Left hindlimb (tissue), 1 donor: ENCODE measurements at regions not wholly inside any gene's neighbourhood (a gene's known extent, or its start where the extent isn't known, plus 50 kb on each side); places are given as distances from the start of the nearest gene placed in this dataset.
"Not testable (repeated sequence)": the region's sequence is repeated elsewhere in the genome, so short reads cannot be mapped to it uniquely, and the experiment has no call there.

Source experiments
- DNase-seq: peaks from one replicate; pipeline ENCODE4 v3.0.0-alpha.2; 2018

DNA sequence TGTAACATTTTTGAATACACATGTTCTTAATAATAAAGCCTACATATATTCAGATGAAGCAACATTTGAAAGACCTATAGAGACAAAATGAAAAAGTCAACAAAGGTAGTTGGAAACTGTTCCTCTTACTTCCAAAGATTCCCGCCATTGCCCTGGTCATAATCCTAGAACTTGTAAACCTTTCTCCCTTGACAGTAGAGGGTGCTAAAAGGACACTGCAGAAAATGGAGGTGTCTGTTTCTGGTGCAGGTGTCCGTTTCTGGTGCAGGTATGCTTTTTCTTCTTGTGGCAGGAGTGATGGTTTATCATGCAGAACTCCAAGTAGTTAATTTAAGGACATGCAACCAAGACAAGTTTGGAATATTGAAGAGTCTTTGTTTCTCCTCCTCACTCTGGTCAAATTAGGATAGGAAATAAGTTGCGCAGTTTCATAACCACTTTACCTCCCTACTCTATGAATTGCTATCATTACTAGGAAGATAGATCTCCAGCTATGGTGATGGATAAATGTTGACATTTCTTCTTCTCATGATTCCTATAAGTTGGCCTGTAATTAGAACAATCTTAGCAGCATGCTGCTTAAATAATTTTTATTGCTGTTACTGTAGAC lies 56.0 kb upstream of the FAM174A start:
- DNase-seq = no peak

DNA sequence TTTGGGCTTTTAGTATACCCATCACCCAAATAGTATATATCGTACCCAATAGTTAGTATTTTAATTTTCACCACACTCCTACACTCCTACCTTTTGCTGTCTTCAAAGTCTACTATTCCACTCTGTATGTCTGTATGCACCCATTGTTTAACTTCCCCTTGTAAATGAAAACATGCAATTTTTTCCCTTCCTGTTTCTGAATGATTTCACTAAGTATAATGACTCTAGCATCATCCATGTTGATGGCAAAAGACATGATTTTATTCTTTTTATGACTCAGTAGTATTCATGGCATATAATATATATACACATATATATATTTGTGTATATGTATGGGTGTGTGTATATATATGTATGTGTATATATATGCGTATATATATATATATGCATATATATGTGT lies 63.1 kb upstream of the FAM174A start:
- no peak for DNase-seq

DNA sequence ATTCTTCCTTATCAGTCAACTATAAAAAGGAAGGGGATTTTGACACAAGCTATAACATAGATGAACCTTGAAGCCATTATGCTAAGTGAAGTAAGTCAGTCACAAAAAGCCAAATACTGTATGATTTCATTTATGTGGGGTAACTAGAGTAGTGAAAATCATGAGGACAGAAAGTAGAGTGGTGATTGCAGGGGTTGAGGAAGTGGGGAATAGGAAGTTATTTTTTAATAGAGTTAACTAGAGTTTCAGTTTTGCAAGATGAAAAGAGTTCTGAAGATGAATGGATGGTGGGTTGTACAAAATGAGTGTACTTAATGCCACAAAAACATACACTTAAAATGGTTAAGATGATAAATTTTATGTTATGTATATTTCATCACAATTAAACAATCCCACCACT lies 65.4 kb upstream of the FAM174A start:
- DNase-seq = no peak

DNA sequence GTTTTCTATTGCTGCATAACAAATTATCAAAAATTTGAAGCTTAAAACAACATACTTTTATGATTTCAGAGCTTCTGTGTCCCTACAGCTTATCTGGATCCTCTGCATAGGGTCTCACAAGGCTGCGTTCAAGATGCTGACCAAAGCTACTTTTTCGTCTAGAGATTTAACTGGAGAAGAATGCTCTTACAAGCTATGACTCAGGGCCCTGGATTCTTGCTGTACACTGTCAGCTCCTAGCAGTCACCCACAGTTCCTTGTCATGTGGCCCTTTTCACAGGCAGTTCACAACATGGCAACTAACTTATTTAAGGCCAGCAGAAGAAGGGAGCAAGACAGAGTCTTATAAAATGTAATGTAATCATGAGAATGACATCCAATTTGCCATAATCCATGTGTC lies 70.8 kb upstream of the FAM174A start:
- DNase-seq = no peak

DNA sequence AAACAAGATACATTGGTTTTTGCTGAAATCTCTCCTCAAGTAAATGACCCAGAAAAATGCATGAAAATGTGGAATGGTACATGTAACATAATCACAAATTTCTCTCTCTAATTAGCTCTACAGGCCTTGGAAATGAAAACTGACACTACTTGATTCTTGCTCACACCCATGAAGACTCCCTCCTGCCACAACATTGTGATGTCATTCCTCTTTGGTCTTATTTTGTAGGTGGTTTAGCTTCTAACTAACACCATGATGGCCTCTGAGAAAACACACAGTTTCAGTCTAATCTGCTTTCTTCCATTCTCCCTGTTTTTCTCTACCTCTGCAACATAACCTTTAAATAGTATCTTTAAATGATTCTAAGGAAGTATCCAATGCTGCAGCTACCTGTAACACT lies 78.6 kb upstream of the FAM174A start:
- no peak for DNase-seq

DNA sequence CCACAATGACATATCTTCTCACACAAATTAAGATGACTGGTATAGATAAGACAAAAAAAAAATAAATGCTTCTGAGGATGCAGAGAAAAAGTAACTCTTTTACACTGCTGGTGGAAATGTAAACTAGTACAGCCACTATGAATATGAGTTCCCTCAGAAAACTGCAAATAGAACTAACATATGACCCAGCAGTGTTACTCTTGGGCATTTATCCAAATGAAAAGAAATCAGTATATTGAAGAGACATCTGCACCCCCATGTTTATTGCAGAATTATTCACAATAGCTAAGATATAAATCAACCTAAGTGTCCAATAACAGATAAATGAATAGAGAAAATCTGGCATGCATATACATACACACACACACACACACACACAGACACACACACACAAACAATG lies 83.0 kb upstream of the FAM174A start:
- DNase-seq = no peak

DNA sequence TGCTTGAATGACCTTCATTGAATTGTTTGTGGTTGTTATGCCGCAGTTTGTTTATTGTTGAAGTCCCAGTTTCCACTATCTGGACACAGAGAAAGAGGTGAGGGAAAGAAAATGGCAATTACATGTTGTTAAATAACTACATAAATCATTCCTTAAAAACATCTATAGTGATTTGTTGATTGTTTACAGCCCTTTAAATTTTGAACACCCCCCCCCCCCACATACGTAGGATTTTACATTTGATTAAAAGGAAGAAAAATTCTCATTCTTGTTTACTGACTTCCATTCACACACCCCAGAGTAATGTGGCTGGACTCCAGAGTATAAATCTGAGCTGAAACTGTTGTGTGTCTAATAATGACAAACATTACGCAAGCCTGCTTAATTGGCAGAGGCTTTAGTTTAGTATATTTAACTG lies 87.1 kb upstream of the FAM174A start:
- no peak for DNase-seq

DNA sequence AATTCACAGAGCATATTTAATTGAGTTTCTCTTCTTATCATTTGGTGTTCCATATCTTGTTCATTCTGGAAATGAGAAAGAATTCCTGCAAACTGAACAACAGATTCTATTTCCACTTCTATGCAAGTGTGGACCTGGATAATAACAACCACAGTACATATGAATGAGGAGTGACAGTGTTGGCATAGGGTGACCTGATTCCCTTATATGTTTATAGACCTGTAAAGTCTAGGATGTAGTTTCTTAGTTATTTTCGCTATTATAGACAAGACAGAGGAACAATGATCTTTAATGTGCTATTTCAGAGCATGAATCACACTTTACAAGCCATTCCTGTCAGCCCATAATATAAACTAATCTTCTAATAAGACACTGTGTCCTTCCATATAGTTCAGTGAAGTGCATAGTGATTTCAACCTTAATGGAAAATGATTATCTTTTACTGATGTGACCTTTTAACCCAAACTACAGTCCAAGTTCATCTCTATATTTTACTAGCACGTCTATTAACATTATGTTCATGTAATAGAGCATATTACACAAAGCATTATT lies 88.2 kb upstream of the FAM174A start:
- DNase-seq = no peak

DNA sequence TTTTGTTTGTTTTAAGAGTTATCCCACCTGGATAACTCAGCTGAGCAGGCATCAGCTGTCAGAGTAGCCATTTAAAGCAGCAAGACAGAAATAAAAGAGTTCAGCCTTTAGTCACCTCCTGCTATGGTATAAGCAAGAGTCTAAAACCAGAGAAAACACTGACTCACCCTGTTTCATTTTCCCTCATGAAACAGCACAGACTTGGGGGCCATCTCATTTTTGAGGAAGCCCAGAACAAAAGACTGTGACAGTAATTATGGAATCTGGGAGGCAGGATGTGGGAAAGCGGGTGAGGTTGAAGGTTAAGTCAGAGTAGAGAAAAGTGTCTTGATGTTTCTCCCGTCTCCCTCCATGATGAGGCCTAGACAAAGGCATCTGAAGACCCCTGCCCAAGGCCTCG lies 90.2 kb upstream of the FAM174A start:
- no peak for DNase-seq

DNA sequence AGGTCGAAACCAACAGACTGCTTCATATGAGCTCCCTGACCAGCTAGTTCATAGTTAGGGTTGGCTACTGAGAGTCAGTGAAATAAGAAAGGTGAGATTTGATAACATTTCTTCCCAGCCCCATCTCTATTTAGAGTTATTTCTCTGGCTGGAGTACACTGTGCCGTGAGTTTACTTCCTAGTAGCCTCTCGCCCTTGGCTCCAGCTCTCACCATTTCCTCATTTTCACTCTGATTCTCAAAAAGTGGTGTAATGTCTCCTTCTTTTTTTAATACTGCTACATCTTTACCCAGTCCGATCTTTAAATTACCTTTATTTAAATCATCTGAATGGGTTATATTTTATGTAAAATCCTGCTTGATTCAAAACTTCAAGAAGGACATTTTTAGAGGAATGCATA lies 100.4 kb upstream of the FAM174A start:
- DNase-seq = no peak

DNA sequence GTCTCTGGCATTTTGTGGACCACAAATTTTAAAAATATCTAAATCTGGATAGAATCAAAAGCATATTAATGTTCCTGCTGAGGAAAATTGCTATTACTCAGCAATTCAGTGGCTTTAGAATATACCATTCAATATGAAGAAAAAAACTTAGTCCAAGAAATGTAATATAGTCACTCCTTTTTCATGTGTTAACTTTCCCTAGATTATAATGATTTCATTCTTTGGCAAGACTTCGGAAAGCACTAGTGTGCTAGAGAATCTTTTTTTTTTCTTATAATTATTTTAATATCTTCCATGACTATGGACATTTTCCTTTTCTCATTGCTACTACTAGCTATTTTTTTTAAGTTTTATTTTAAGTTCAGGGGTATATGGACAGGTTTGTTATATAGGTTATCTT lies 102.4 kb upstream of the FAM174A start:
- no peak for DNase-seq

DNA sequence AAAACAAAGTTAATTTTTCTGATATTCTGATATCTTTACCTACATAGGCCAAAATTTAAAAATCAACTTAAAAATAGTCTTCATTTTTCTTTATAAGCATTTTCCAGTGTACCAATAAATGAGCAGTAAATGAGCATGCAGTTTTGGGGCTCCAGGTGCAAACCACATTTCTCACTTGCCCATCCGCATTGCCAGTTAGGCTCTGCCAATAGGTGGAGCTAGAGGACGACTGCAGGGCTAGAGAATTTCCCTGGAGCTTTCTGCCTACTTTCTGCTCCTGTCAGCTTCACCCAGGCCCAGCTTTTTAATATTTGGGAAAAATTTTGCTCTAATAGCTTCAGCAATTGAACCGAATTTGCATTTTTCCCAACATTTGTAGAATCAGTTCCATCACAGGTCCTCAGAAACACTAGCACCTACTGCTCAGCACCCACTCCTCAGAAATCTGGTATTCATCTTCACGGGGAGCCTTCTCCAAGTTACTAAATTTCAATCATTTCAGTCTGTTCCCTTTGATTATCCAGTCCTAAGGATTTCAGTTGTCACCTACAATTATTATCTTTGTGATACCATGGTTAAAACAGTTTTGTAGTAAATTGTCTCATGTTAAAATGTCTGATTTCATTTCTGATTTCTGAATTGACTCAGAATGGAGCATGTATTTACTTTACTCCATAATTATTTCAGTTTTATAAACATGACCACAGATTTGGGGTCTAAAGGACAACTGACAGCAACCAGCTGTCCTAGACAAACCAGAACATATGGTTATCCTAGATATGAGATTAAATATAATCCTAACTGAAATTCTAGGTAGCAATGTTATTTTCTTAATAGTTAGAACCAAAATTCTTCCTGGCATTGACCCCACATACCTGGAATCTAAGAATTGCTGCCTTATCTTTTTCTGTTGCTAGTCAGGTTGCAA lies 104.6 kb upstream of the FAM174A start:
- DNase-seq = no peak

DNA sequence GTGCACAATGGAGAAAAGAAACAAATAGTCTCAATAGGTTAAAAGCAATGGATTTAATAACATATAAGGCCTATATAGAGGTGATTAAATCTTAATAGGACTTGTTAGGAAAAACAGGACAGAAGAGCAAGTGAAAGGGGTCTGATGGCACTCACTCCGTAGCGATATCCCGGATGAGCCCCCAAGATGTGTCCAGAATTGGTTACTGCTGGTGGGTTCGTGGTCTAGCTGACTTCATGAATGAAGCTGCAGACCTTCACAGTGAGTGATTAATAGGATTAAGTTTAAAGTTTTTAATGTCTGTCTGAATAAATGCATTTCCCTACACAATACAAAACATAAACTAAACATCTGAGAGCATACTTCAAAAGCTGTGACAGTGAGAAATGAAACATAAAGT lies 110.4 kb upstream of the FAM174A start:
- no peak for DNase-seq

DNA sequence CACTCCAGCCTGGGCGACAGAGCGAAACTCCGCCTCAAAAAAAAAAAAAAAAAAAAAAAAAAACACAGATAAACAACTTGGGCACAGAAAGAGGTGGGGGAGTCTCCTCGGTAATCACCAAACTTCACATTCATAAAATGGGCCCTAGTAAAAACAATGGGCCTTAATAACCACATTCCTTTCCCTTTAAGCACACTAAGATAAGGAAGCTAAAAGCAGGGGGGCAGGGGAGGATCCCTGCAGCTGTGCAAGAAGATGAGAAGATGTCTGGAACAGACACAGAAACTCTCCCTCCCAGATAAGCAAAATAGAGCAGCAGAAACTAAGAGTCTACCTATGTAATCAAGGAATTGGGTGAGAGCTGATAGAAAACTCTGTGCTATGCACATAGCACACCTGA lies 111.2 kb upstream of the FAM174A start:
- DNase-seq = no peak

DNA sequence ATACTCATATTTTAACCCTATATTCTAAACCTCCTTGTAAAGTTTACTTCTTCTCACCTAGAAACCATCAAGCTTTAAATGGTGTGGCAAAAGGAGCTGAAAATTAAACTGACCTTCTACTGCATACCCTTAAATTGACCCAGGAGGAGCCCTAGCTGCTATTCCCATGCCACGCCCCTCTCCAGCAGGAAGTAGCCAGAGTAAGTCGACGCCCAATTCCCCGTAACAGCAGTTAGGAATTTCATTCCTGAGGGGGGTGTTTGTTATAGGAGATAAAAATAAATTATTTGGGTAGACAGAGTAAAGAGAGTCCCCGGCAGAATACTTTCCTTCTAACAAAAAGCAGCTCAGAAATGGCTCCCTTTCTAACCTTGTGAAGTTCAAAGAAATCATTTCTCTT lies 111.8 kb upstream of the FAM174A start:
- no peak for DNase-seq

DNA sequence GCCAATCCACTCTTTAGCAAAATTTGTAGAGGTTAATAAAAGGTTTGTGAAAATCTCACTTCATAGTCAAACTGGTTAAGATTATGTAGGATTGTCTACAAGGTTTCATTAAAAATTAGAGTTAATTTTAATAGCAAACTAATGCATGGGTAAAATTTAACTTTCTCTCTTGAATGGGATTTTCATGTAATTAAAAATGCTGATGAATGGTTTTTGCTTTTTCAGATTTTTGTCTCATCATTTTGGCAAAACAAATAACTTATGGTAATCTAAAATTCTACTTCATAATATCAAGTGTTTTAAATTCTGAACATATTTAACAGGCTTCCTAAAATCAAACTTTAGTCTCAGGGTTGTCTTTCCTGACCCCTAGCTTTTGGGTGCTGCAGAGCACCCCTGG lies 113.8 kb upstream of the FAM174A start:
- DNase-seq = no peak

DNA sequence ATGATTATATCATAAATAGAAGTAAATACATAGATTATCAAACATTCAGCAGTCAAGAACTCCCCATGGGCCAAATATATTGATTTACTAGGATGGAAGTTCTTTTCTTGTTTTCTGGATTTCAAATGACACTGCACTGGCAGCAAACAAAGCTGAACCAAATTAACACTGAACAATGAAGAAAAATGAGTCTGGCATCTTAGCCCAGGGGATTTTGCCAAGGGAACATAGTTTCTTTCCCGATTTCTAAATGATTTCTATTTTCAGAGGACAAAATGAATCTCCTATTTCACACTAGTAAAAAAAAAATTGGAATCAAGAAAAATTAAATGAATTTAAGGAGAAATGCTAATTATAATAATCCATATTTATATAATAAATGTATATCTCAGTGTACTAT lies 116.9 kb upstream of the FAM174A start:
- DNase-seq = no peak

DNA sequence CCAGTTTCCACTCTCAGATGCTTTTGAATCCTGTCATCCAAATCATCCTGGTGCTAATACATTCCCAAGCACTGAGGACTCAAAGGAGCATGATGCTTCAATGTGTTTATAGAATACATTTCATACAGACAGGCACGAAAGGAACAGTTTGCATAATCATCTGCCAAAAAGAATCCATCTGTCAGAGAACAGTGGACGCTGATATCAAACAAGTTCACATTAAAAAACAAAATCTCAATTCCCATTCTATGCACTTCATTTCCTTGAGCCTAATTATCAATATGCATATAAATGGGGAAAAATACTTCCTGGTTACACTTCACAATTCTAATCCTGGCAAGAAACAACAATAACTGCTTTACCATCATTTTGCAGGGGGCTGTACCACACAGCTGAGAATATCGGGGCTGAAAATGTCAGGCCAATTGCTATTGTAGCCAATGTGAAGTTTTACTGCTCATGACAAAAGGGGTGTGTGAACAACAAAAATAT lies 125.5 kb upstream of the FAM174A start:
- no peak for DNase-seq

DNA sequence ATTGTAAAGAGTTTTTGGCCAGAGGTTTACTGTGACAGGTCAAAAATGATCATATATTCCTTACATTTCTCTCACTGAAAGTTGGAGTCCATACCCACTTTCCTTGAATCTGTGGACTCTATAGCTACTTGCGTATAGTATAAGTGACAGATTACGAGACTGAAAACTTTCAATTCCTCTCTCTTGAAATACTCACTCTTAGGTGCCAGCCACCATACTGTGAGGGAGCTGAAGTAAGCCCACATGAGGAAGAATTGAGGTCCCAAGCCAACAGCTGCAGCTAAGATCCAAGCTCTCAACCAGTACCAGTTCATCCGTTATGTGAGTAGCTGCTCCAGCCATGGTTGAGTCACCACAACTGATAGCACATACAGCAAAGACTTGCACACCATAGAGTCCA lies 128.1 kb upstream of the FAM174A start:
- DNase-seq = no peak

DNA sequence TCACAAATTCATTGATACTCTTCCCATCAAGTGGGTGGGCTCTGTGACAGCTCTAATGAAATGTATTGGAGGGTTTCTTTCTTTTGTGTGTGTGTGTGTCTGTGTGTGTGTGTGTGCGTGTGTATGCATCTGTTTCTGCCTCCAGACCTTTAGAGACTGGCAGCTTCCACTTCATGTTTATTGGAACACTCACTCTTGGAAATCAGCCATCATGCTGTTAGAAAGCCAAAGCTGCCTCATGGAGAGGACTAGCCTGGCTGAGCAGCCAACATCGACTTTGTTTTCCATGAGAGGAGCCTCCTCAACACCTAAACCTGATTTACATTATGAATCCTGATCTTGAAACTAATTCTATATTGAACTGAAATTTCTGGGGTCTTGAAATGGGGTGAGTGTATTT lies 128.5 kb upstream of the FAM174A start:
- no peak for DNase-seq

DNA sequence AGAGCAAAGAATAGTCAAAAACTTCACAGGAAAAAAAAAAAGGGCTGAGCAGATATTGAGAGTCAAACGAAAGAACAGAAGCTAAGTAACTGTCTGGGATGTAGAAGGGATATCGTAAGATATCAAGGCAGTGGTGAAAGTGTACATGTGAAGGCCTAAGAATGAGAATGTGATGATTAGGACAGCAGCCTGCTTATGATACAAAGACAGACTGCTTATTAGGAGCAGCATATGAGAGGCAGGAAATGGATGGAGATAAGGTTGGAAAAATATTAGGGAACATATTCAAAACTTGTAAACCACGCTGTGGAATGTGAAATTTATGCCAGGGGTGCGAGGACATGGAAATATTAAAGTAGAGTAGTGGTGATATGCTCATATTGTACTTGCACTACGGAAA lies 133.1 kb upstream of the FAM174A start:
- no peak for DNase-seq

DNA sequence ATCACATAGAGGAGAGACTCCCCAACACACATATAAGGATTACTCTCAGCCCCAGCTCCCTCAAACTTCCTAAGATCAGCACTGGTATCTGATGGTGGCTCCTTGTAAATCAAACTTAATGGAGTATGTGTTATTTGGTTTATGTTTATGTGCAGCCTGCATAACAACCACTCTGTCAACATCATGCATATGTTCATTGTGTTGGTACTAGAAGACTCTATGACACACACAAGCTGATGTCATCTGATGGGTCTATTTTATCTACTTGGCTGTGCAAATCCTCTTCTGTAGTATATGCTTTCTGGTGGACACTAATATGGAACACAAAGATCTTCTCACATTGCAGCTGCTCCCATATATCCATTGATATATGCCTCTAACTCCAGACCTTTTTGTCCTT lies 134.0 kb upstream of the FAM174A start:
- no peak for DNase-seq

DNA sequence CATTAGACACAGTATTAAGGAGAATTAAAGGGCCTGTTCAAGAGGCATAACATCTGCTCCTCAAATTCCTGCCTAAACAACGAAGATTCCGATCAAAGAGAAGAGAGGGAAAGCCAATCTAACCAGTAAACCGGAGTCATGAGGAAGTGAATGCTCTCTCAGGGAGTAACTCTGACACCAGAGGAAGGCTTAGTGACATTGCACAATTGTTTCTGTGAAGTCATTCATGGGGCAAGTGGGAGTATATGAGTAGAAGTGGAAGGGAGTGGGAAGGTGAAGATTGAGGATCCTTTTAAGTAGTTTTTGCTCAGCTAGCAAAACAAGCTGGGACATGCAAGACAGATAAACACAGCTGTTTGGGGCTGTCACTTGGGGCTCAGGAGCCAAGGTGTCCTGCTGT lies 136.4 kb upstream of the FAM174A start:
- not testable (repeated sequence) for DNase-seq

DNA sequence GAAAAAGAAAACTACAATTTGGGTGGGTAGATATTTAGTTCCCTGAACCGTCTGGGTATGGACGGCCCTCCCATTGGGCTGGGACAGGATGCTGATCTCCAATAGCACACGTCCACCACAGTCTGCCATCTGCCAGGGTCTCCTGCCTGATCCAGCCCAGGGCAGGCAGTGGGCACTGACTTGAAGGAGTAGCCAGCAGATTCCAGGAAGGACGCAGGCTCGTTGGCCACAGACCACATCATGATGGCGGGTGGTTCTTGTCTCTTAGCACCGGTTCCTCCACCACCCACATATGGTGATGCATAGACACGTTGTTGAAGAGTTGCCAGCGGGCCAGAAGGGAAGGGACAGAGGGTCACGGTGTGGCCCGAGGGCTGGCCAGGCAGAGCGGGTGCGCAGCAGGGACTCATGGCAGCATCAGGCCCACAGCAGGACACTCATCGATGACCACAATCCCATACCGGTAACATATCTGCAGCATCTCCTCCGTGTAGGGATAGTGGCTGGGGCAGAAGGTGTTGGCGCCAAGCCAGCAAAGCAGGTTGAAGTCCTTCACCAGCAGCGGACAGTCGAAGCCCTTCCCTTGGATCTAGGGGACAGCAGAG lies 155.8 kb upstream of the FAM174A start:
- not testable (repeated sequence) for DNase-seq
